CD14-positive monocyte (primary cell): ENCODE measurements at regions not wholly inside any gene's neighbourhood (a gene's known extent, or its start where the extent isn't known, plus 50 kb on each side); places are given as distances from the start of the nearest gene placed in this dataset.

Experiments used
- DNase-seq, 3 donors: peaks; one replicate each; pipeline ENCODE4 v3.0.0-alpha.2; 2011 to 2022
- H2AFZ ChIP-seq: 2 replicates; pipeline ENCODE4 v1.6.0; 2012; ENCODE audit warnings: mild to moderate bottlenecking, low read depth, low read length, inconsistent platforms; ENCODE audit not compliant: insufficient read depth, poor library complexity, severe bottlenecking
- H3K27ac ChIP-seq, 2 donors: 1 replicate in 1 of 2; 2 replicates in 1 of 2; pipeline ENCODE4 v1.5.1; 2012 to 2013; ENCODE audit warnings: low read length in 2 of 2, control low read depth in 1 of 2, inconsistent platforms in 1 of 2, low read depth in 1 of 2, mild to moderate bottlenecking in 1 of 2
- H3K27me3 ChIP-seq, 2 donors: one replicate each; pipeline versions ENCODE4 v1.6.0 to v1.6.1; 2011 to 2013; ENCODE audit warnings: low read length in 2 of 2; ENCODE audit not compliant: control insufficient read depth in 2 of 2, insufficient read depth in 2 of 2
- H3K36me3 ChIP-seq, 2 donors: replicated peaks in 1 of 2; 1 replicate in 1 of 2; 2 replicates in 1 of 2; pipeline versions ENCODE4 v1.5.1 to v1.6.1; 2012 to 2013; ENCODE audit warnings: low read length in 2 of 2, control low read depth in 1 of 2, inconsistent platforms in 1 of 2, mild to moderate bottlenecking in 1 of 2; ENCODE audit not compliant: insufficient read depth in 2 of 2, control insufficient read depth in 1 of 2
- H3K4me1 ChIP-seq, 2 donors: 1 replicate in 1 of 2; 2 replicates in 1 of 2; pipeline versions ENCODE4 v1.5.1 to v1.6.1; 2012 to 2013; ENCODE audit warnings: low read length in 2 of 2, control low read depth in 1 of 2, inconsistent platforms in 1 of 2, mild to moderate bottlenecking in 1 of 2, moderate library complexity in 1 of 2; ENCODE audit not compliant: insufficient read depth in 2 of 2, control insufficient read depth in 1 of 2
- H3K4me2 ChIP-seq: replicated peaks from 2 replicates; pipeline ENCODE3; 2012; ENCODE audit warnings: low read length, moderate library complexity, mild to moderate bottlenecking; ENCODE audit not compliant: poor library complexity, severe bottlenecking; ENCODE audit errors: extremely low read depth
- H3K4me3 ChIP-seq, 3 experiments: fragments of 200-600 bp in 1 of 3; sonication (generic) in 1 of 3; replicated peaks in 1 of 3; 1 replicate in 2 of 3; 2 replicates in 1 of 3; pipeline ENCODE4 v1.5.1; 2011 to 2013; ENCODE audit warnings: low read length in 3 of 3, mild to moderate bottlenecking in 3 of 3, control low read depth in 2 of 3, low read depth in 2 of 3, inconsistent platforms in 1 of 3, moderate library complexity in 1 of 3
- H3K79me2 ChIP-seq: 2 replicates; pipeline ENCODE4 v1.6.0; 2012; ENCODE audit warnings: mild to moderate bottlenecking, control low read depth, inconsistent platforms, low read length, moderate library complexity; ENCODE audit not compliant: insufficient read depth
- H3K9ac ChIP-seq: 2 replicates; pipeline ENCODE4 v1.6.0; 2017; ENCODE audit warnings: low read length, mild to moderate bottlenecking; ENCODE audit not compliant: insufficient read depth, poor library complexity, severe bottlenecking
- H3K9me3 ChIP-seq, 2 donors: replicated peaks in 1 of 2; 1 replicate in 1 of 2; 2 replicates in 1 of 2; pipeline versions ENCODE4 v1.5.1 to v1.6.1; 2012 to 2013; ENCODE audit warnings: low read length in 2 of 2, control low read depth in 1 of 2; ENCODE audit not compliant: control insufficient read depth in 1 of 2, insufficient read depth in 1 of 2
- H4K20me1 ChIP-seq: 2 replicates; pipeline ENCODE4 v1.6.0; 2012; ENCODE audit warnings: mild to moderate bottlenecking, low read length, control low read depth, moderate library complexity; ENCODE audit not compliant: insufficient read depth
- H3K27ac Mint-ChIP-seq, 7 donors: one replicate each; pipeline ENCODE4 v1.8.0; 2020; ENCODE audit warnings: mild to moderate bottlenecking in 7 of 7, mixed read lengths in 7 of 7, moderate library complexity in 6 of 7, inconsistent platforms in 2 of 7
- H3K27me3 Mint-ChIP-seq, 3 donors: one replicate each; pipeline ENCODE4 v1.8.0; 2021 to 2022; ENCODE audit warnings: low read depth in 3 of 3, mild to moderate bottlenecking in 3 of 3, mixed read lengths in 3 of 3, moderate library complexity in 3 of 3, inconsistent platforms in 1 of 3
- H3K36me3 Mint-ChIP-seq, 2 donors: one replicate each; pipeline ENCODE4 v1.8.0; 2020; ENCODE audit warnings: mixed read lengths in 2 of 2, inconsistent platforms in 1 of 2, mild to moderate bottlenecking in 1 of 2
- H3K4me1 Mint-ChIP-seq: one replicate; pipeline ENCODE4 v1.8.0; 2020; ENCODE audit warnings: mild to moderate bottlenecking, mixed read lengths
- H3K4me3 Mint-ChIP-seq, 2 donors: one replicate each; pipeline ENCODE4 v1.8.0; 2020; ENCODE audit warnings: mild to moderate bottlenecking in 2 of 2, mixed read lengths in 2 of 2, moderate library complexity in 1 of 2
- H3K9me3 Mint-ChIP-seq, 7 donors: one replicate each; pipeline ENCODE4 v1.8.0; 2020 to 2022; ENCODE audit warnings: mixed read lengths in 7 of 7, mild to moderate bottlenecking in 6 of 7, moderate library complexity in 6 of 7, inconsistent platforms in 2 of 7
- WGBS: methylation state at CpG from one replicate; pipeline ENCODE4 v1.1.5; 2013; ENCODE audit warnings: missing lambda C conversion rate; ENCODE audit not compliant: insufficient coverage; 5-methylcytosine and 5-hydroxymethylcytosine counted together
- intact Hi-C, 2 donors: fragments of 100-400 bp; cut with micrococcal nuclease; formaldehyde crosslinking; loops; one replicate each; pipeline versions ENCODE4 v1.15.0 to v1.15.1; 2023
- TF ChIP-seq, protein P1 (sequence below): fragments of 200-600 bp; IDR thresholded peaks from one replicate; pipeline ENCODE4 v1.8.0; 2022; ENCODE audit warnings: antibody characterized with exemption, mild to moderate bottlenecking

- Mint-ChIP-seq H3K36me3 (peaks cover 24 to 28% of the 10 kb centered on the region in 2 donors), H3K27me3 (no peaks in the 10 kb centered on the region), H3K9me3 (peaks cover 0 to 1% (median 0%) of the 10 kb centered on the region in 7 donors)
Observed at GRCh38 chr2:111243295-111243694, 122.6 kb downstream of the BCL2L11 start.

GRCh38 chr2:111244864-111245263 lies 124.2 kb downstream of the BCL2L11 start:
- Histone ChIP-seq H3K9me3 (no peaks in the 10 kb centered on the region), H3K4me2 (no peak overlapping the region), H3K27me3 (no peaks in the 10 kb centered on the region), H4K20me1 (no peaks in the 10 kb centered on the region), H3K27ac (no peak overlapping the region), H3K4me1 (no peaks in the 10 kb centered on the region), H3K9ac (no peak overlapping the region), H2AFZ (no peak overlapping the region), H3K79me2 (no peaks in the 10 kb centered on the region), H3K4me3 (no peak overlapping the region), H3K36me3 (peaks cover 2 to 17% of the 10 kb centered on the region in 2 donors)
- no peak overlapping the region for H3K27ac Mint-ChIP-seq
- peaks cover 20 to 27% of the 10 kb centered on the region in 2 donors for H3K36me3 Mint-ChIP-seq
- H3K27me3 Mint-ChIP-seq = no peaks in the 10 kb centered on the region
- H3K9me3 Mint-ChIP-seq = peaks cover 0 to 1% (median 0%) of the 10 kb centered on the region in 7 donors
- no peak for DNase-seq
- intact Hi-C loops = no loop called here
- TF ChIP-seq, protein P1, sequence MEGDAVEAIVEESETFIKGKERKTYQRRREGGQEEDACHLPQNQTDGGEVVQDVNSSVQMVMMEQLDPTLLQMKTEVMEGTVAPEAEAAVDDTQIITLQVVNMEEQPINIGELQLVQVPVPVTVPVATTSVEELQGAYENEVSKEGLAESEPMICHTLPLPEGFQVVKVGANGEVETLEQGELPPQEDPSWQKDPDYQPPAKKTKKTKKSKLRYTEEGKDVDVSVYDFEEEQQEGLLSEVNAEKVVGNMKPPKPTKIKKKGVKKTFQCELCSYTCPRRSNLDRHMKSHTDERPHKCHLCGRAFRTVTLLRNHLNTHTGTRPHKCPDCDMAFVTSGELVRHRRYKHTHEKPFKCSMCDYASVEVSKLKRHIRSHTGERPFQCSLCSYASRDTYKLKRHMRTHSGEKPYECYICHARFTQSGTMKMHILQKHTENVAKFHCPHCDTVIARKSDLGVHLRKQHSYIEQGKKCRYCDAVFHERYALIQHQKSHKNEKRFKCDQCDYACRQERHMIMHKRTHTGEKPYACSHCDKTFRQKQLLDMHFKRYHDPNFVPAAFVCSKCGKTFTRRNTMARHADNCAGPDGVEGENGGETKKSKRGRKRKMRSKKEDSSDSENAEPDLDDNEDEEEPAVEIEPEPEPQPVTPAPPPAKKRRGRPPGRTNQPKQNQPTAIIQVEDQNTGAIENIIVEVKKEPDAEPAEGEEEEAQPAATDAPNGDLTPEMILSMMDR = no peak
- H3K4me1 Mint-ChIP-seq = no peaks in the 10 kb centered on the region
- H3K4me3 Mint-ChIP-seq = no peak overlapping the region
- no CpG with 5 or more reads among the region's 3 CpGs for WGBS

More at GRCh38 chr2:111243295-111243694, 122.6 kb downstream of the BCL2L11 start:
- no peak for DNase-seq
- no peak overlapping the region for H3K4me3 Mint-ChIP-seq
- H3K27ac ChIP-seq = no peak overlapping the region
- TF ChIP-seq, protein P1 = no peak
- H3K9me3 ChIP-seq = no peaks in the 10 kb centered on the region
- no peak overlapping the region for H3K4me3 ChIP-seq
- H3K27ac Mint-ChIP-seq = no peak overlapping the region
- H4K20me1 ChIP-seq = no peaks in the 10 kb centered on the region
- no peaks in the 10 kb centered on the region for H3K27me3 ChIP-seq
- no peak overlapping the region for H2AFZ ChIP-seq
- no peaks in the 10 kb centered on the region for H3K79me2 ChIP-seq
- no peak overlapping the region for H3K9ac ChIP-seq
- peaks cover 2 to 17% of the 10 kb centered on the region in 2 donors for H3K36me3 ChIP-seq
- peaks cover 6% of the 10 kb centered on the region for H3K4me1 Mint-ChIP-seq
- H3K4me2 ChIP-seq = no peak overlapping the region
- intact Hi-C loops = no loop called here
- H3K4me1 ChIP-seq = peaks cover 4 to 5% of the 10 kb centered on the region in 2 donors
